HepG2 (cell line): ENCODE measurements at regions not wholly inside any gene's neighbourhood (a gene's known extent, or its start where the extent isn't known, plus 50 kb on each side); places are given as distances from the start of the nearest gene placed in this dataset.
A peak's percentile ranks its signal among the peaks of the same experiment; 100 is the strongest.

Experiments
- FOXA1 ChIP-seq, 2 experiments: fragments of 450-650 bp in 1 of 2; sonication (generic) in 1 of 2; formaldehyde crosslinking in 1 of 2; IDR thresholded peaks; 2 replicates each; pipeline versions ENCODE4 v1.4.0 to v1.6.1; 2016 to 2020; ENCODE audit warnings: missing genetic modification reagents in 1 of 2
- GATAD2A ChIP-seq: IDR thresholded peaks from 2 replicates; pipeline ENCODE4 v1.6.1; 2016
- KAT7 ChIP-seq: IDR thresholded peaks from 2 replicates; pipeline ENCODE4 v1.6.1; 2018; ENCODE audit warnings: borderline replicate concordance, missing compliant biosample characterization
- KAT8 ChIP-seq: IDR thresholded peaks from 2 replicates; pipeline ENCODE4 v1.6.1; 2016; ENCODE audit warnings: missing genetic modification reagents, missing compliant biosample characterization
- KLF11 ChIP-seq: IDR thresholded peaks from 2 replicates; pipeline ENCODE4 v1.6.1; 2016; ENCODE audit warnings: missing compliant biosample characterization
- PAXIP1 ChIP-seq: sonication (generic); formaldehyde crosslinking; conservative IDR thresholded peaks from 2 replicates; pipeline ENCODE4 v1.4.0; 2020; ENCODE audit warnings: mild to moderate bottlenecking, missing genetic modification reagents, moderate library complexity
- SKI ChIP-seq: fragments of 450-650 bp; IDR thresholded peaks from one replicate; pipeline ENCODE4 v1.6.1; 2018; ENCODE audit warnings: mild to moderate bottlenecking; ENCODE audit not compliant: partially characterized antibody
- SPEN ChIP-seq: sonication (generic); formaldehyde crosslinking; IDR thresholded peaks from 2 replicates; pipeline ENCODE4 v1.5.1; 2020; ENCODE audit warnings: low read depth, mild to moderate bottlenecking, missing genetic modification reagents
- THAP11 ChIP-seq: IDR thresholded peaks from 2 replicates; pipeline ENCODE4 v1.6.1; 2016; ENCODE audit warnings: missing biosample characterization, missing genetic modification reagents
- ZBTB37 ChIP-seq: sonication (generic); formaldehyde crosslinking; IDR thresholded peaks from 2 replicates; pipeline ENCODE4 v1.4.0; 2020; ENCODE audit warnings: mild to moderate bottlenecking, missing genetic modification reagents
- ZFYVE20 ChIP-seq: sonication (generic); formaldehyde crosslinking; IDR thresholded peaks from 2 replicates; pipeline ENCODE4 v1.8.0; 2023; ENCODE audit warnings: low read depth, mild to moderate bottlenecking, moderate library complexity, missing genetic modification reagents, borderline replicate concordance
- ZNF101 ChIP-seq: sonication (generic); formaldehyde crosslinking; IDR thresholded peaks from 2 replicates; pipeline ENCODE4 v1.4.0; 2020; ENCODE audit warnings: mild to moderate bottlenecking, low read depth, missing genetic modification reagents, borderline replicate concordance
- ZNF12 ChIP-seq: sonication (generic); formaldehyde crosslinking; IDR thresholded peaks from 2 replicates; pipeline ENCODE4 v1.5.0; 2020; ENCODE audit warnings: missing genetic modification reagents
- ZNF280D ChIP-seq: sonication (generic); formaldehyde crosslinking; IDR thresholded peaks from 2 replicates; pipeline ENCODE4 v1.5.1; 2020; ENCODE audit warnings: mild to moderate bottlenecking, missing genetic modification reagents
- ZNF512B ChIP-seq: sonication (generic); formaldehyde crosslinking; IDR thresholded peaks from 2 replicates; pipeline ENCODE4 v1.5.1; 2020; ENCODE audit warnings: missing genetic modification reagents, mild to moderate bottlenecking, borderline replicate concordance
- ZNF577 ChIP-seq: sonication (generic); formaldehyde crosslinking; IDR thresholded peaks from 2 replicates; pipeline ENCODE4 v1.4.0; 2020; ENCODE audit warnings: mild to moderate bottlenecking, low read depth, missing genetic modification reagents, borderline replicate concordance
- ZNF598 ChIP-seq: sonication (generic); formaldehyde crosslinking; IDR thresholded peaks from 2 replicates; pipeline ENCODE4 v1.5.1; 2020; ENCODE audit warnings: mild to moderate bottlenecking, missing genetic modification reagents, borderline replicate concordance
- ZNF878 ChIP-seq: sonication (generic); formaldehyde crosslinking; IDR thresholded peaks from 2 replicates; pipeline ENCODE4 v1.8.1; 2023; ENCODE audit warnings: mild to moderate bottlenecking, missing genetic modification reagents, moderate library complexity
- ZSCAN21 ChIP-seq: sonication (generic); formaldehyde crosslinking; IDR thresholded peaks from 2 replicates; pipeline ENCODE4 v1.8.0; 2022; ENCODE audit warnings: mild to moderate bottlenecking, missing genetic modification reagents, moderate library complexity, borderline replicate concordance

GRCh38 chr19:56927791-56928207 lies 87.3 kb upstream of the PEG3 start (continued):
- TF ChIP-seq ZBTB37 (CRISPR knock-in tag), result no peak
- peak; percentile 61; the same call in 1 of the 2 replicates for TF ChIP-seq GATAD2A (CRISPR knock-in tag)
- TF ChIP-seq THAP11, result no peak
- TF ChIP-seq SKI, result peak; percentile 43
- 0 out of 2 replicates have a peak, but pooled peaks have one; percentile 0 for TF ChIP-seq ZNF12 (CRISPR knock-in tag)
- TF ChIP-seq PAXIP1 (CRISPR knock-in tag), result 0 out of 2 replicates have a peak, but pooled peaks have one; percentile 6
- TF ChIP-seq ZNF878, result no peak
- TF ChIP-seq SPEN (CRISPR knock-in tag), result 0 out of 2 replicates have a peak, but pooled peaks have one; percentile 18
- 0 out of 2 replicates have a peak, but pooled peaks have one; percentile 2 for TF ChIP-seq KAT7 (CRISPR knock-in tag)
- no peak for TF ChIP-seq FOXA1 (IDR thresholded peaks at IDR 0.05)
- peak; percentile 47; the same call in 1 of the 2 replicates for TF ChIP-seq FOXA1 (CRISPR knock-in tag; IDR thresholded peaks at IDR 0.05)
- no peak for TF ChIP-seq ZNF512B
- 0 out of 2 replicates have a peak, but pooled peaks have one; percentile 31 for TF ChIP-seq ZSCAN21 (CRISPR knock-in tag)
- TF ChIP-seq ZNF101 (CRISPR knock-in tag), result no peak
- TF ChIP-seq KLF11 (CRISPR knock-in tag), result no peak
- TF ChIP-seq ZNF598 (CRISPR knock-in tag), result no peak
- TF ChIP-seq KAT8 (CRISPR knock-in tag), result 0 out of 2 replicates have a peak, but pooled peaks have one; percentile 12
- no peak for TF ChIP-seq ZFYVE20 (CRISPR knock-in tag)
- 0 out of 2 replicates have a peak, but pooled peaks have one; percentile 36 for TF ChIP-seq ZNF280D (CRISPR knock-in tag)
- TF ChIP-seq ZNF577 (CRISPR knock-in tag), result no peak
